Heart left ventricle (tissue), 16 donors: ENCODE measurements at regions not wholly inside any gene's neighbourhood (a gene's known extent, or its start where the extent isn't known, plus 50 kb on each side); places are given as distances from the start of the nearest gene placed in this dataset.

ENCODE experiments used
- ATAC-seq, 4 donors: fragments of 200-7000 bp; cut with Tn5 transposase; one replicate each; pipeline ENCODE4 v1.9.1; 2020 to 2022; ENCODE audit warnings: moderate library complexity in 4 of 4, mild to moderate bottlenecking in 3 of 4, moderate number of reproducible peaks in 1 of 4
- DNase-seq, 5 donors: peaks; one replicate each; pipeline ENCODE4 v3.0.0-alpha.2; 2020
- H3K27ac ChIP-seq, 12 donors: fragments of 200-600 bp; sonication (generic) in 4 of 12; one replicate each; pipeline versions ENCODE4 v1.5.0 to v1.8.0; 2016 to 2022; ENCODE audit warnings: mild to moderate bottlenecking in 2 of 12
- H3K27me3 ChIP-seq, 9 donors: fragments of 200-600 bp; sonication (generic) in 2 of 9; one replicate each; pipeline versions ENCODE4 v1.5.1 to v1.8.0; 2016 to 2022; ENCODE audit warnings: mild to moderate bottlenecking in 3 of 9
- H3K36me3 ChIP-seq, 9 donors: fragments of 200-600 bp; sonication (generic) in 2 of 9; one replicate each; pipeline versions ENCODE4 v1.5.0 to v1.8.0; 2018 to 2022; ENCODE audit warnings: mild to moderate bottlenecking in 2 of 9
- H3K4me1 ChIP-seq, 12 donors: fragments of 200-600 bp; sonication (generic) in 4 of 12; one replicate each; pipeline versions ENCODE4 v1.5.0 to v1.8.0; 2016 to 2022; ENCODE audit warnings: mild to moderate bottlenecking in 3 of 12
- H3K4me3 ChIP-seq, 12 donors: fragments of 200-600 bp; sonication (generic) in 4 of 12; one replicate each; pipeline versions ENCODE4 v1.5.0 to v1.8.0; 2017 to 2022; ENCODE audit warnings: mild to moderate bottlenecking in 9 of 12, moderate library complexity in 4 of 12
- H3K9me3 ChIP-seq, 12 donors: fragments of 200-600 bp; sonication (generic) in 4 of 12; one replicate each; pipeline versions ENCODE4 v1.5.0 to v1.8.0; 2016 to 2022; ENCODE audit warnings: mild to moderate bottlenecking in 1 of 12
- CTCF ChIP-seq, 12 donors: fragments of 200-600 bp; sonication (generic) in 4 of 12; IDR thresholded peaks; one replicate each; pipeline versions ENCODE4 v1.5.0 to v1.8.0; 2018 to 2022; ENCODE audit warnings: antibody characterized with exemption in 12 of 12, mild to moderate bottlenecking in 5 of 12
- POLR2A ChIP-seq, 2 donors: fragments of 450-650 bp; IDR thresholded peaks; one replicate each; pipeline ENCODE4 v1.6.1; 2017; ENCODE audit warnings: antibody characterized with exemption in 2 of 2, mild to moderate bottlenecking in 2 of 2, moderate library complexity in 2 of 2
- whole genome bisulfite sequencing, 4 donors: extraction: QIAGEN DNeasy Blood & Tissue Kit in 2 of 4; methylation state at CpG; one replicate each; pipeline versions ENCODE4 v1.1.5 to v1.1.7; 2013 to 2018; 5-methylcytosine and 5-hydroxymethylcytosine counted together
- intact Hi-C, 10 donors: fragments of 100-400 bp; cut with DNase I; formaldehyde crosslinking; loops; one replicate each; pipeline versions ENCODE4 v1.11.1 to v1.14.2; 2022
- donor health status: ischemic (EF 13 %, LVEDD 7.1; RV severe dilation, severe dysfunction).
- donor health status: healthy with polysubstance abuse.
- donor health status: DM: no; HTN: yes; CAD: no.
- donor health status: DM: no; HTN: no; CAD: no.
- donor health status: ischemic (EF 25% LVEDD 6.9; RV normal size, moderate dysfunction).
- donor health status: ischemic (EF 25% LVEDD 5.7; RV mildly dilated, moderate dysfunction).
- donor health status: healthy.
- donor health status: DM: yes; HTN: yes; CAD: no.
- donor health status: ischemic (EF 35%, LVEDD 5.7; RV mildly dilated, moderate dysfunction).
- donor health status: nonischemic (EF 11% LVEDD 7.7; RV severe dilation, severe dysfunction).
- donor health status: DM: yes; HTN: yes; CAD: no.
- donor health status: PGD.
- donor health status: ischemic (EF 29% LVEDD 5.4; RV normal size, mild dysfunction).
- donor health status: nonischemic (EF 23%, LVEDD 6.1; RV moderate dilation, normal function).

GRCh38 chr20:50370036-50370566, 140.1 kb upstream of the PTPN1 start:
- ATAC-seq (no peak), DNase-seq (no peak)
- Histone ChIP-seq H3K9me3 (no peaks in the 10 kb centered on the region), H3K27ac (no peak overlapping the region), H3K36me3 (no peaks in the 10 kb centered on the region), H3K4me3 (no peak overlapping the region), H3K27me3 (peaks cover 0 to 3% (median 0%) of the 10 kb centered on the region in 9 donors), H3K4me1 (peaks cover 0 to 10% (median 0%) of the 10 kb centered on the region in 12 donors)
- TF ChIP-seq CTCF (IDR thresholded peaks at IDR 0.05) (no peak), POLR2A (IDR thresholded peaks at IDR 0.05) (no peak)
- intact Hi-C loops: loop anchor here in 1 of 10 donors (10.0 kb wide), 1 partner anchor 55 kb away; no protein-coding TSS in a partner anchor
- WGBS, 4 donors: 92 to 97% (median 95%) methylated on average over 11 of the region's 11 CpGs

- intact Hi-C loops: loop anchor here in 1 of 10 donors (10.0 kb wide), 1 partner anchor 57 kb away; no protein-coding TSS in a partner anchor
- H3K9me3 ChIP-seq: no peaks in the 10 kb centered on the region
- 84 to 93% (median 87%) methylated on average over 13 of the region's 13 CpGs for WGBS, 4 donors
Observed at GRCh38 chr20:50371878-50372769, 138.1 kb upstream of the PTPN1 start.

GRCh38 chr20:50372770-50373088, 137.5 kb upstream of the PTPN1 start:
- intact Hi-C loops: loop anchor here in 1 of 10 donors (10.0 kb wide), 1 partner anchor 58 kb away; no protein-coding TSS in a partner anchor
- DNase-seq: no peak
- Histone ChIP-seq H3K4me3 (no peak overlapping the region), H3K9me3 (no peaks in the 10 kb centered on the region), H3K36me3 (no peaks in the 10 kb centered on the region), H3K27ac (no peak overlapping the region), H3K27me3 (peaks cover 0 to 3% (median 0%) of the 10 kb centered on the region in 9 donors), H3K4me1 (peaks cover 0 to 4% (median 0%) of the 10 kb centered on the region in 12 donors)
- ATAC-seq: no peak
- WGBS, 4 donors: 36 to 45% (median 40%) methylated on average over 3 of the region's 3 CpGs
- no peak for TF ChIP-seq CTCF (IDR thresholded peaks at IDR 0.05)
- TF ChIP-seq POLR2A (IDR thresholded peaks at IDR 0.05): no peak

More at GRCh38 chr20:50371878-50372769, 138.1 kb upstream of the PTPN1 start:
- TF ChIP-seq POLR2A (IDR thresholded peaks at IDR 0.05): no peak
- TF ChIP-seq CTCF (IDR thresholded peaks at IDR 0.05): no peak
- no peak overlapping the region for H3K27ac ChIP-seq
- no peak for ATAC-seq
- DNase-seq: no peak
- H3K36me3 ChIP-seq: no peaks in the 10 kb centered on the region
- peaks cover 0 to 4% (median 0%) of the 10 kb centered on the region in 12 donors for H3K4me1 ChIP-seq
- H3K4me3 ChIP-seq: no peak overlapping the region
- H3K27me3 ChIP-seq: peaks cover 0 to 3% (median 0%) of the 10 kb centered on the region in 9 donors

- H3K4me1 ChIP-seq: peaks cover 2 to 12% (median 6%) of the 10 kb centered on the region in 12 donors
- H3K27me3 ChIP-seq: peaks cover 0 to 3% (median 0%) of the 10 kb centered on the region in 9 donors
- 56 to 64% (median 62%) methylated on average over 7 of the region's 7 CpGs for WGBS, 4 donors
- intact Hi-C loops: loop anchor here in 1 of 10 donors (10.0 kb wide), 1 partner anchor 59 kb away; no protein-coding TSS in a partner anchor
- TF ChIP-seq CTCF (IDR thresholded peaks at IDR 0.05): no peak
- TF ChIP-seq POLR2A (IDR thresholded peaks at IDR 0.05): no peak
- H3K4me3 ChIP-seq: no peak overlapping the region
- DNase-seq (no peak), ATAC-seq (no peak)
- no peaks in the 10 kb centered on the region for H3K9me3 ChIP-seq
- H3K27ac ChIP-seq: no peak overlapping the region
- no peaks in the 10 kb centered on the region for H3K36me3 ChIP-seq
Observed at GRCh38 chr20:50373674-50374286, 136.4 kb upstream of the PTPN1 start.
